Mesendoderm (in vitro differentiated cells): ENCODE measurements at regions not wholly inside any gene's neighbourhood (a gene's known extent, or its start where the extent isn't known, plus 50 kb on each side); places are given as distances from the start of the nearest gene placed in this dataset.

Experiments
- DNase-seq: peaks from one replicate; pipeline ENCODE4 v3.0.0; 2013
- H2AK5ac ChIP-seq: 2 replicates; pipeline ENCODE4 v1.6.1; 2013; ENCODE audit warnings: low read length, inconsistent platforms
- H2BK120ac ChIP-seq: 2 replicates; pipeline ENCODE4 v1.6.1; 2013; ENCODE audit warnings: low read depth, mild to moderate bottlenecking, low read length, moderate library complexity, mixed read lengths
- H2BK15ac ChIP-seq: replicated peaks from 2 replicates; pipeline ENCODE4 v1.6.1; 2013; ENCODE audit warnings: low read depth, mild to moderate bottlenecking, moderate library complexity
- H2BK5ac ChIP-seq: 2 replicates; pipeline ENCODE4 v1.6.1; 2013; ENCODE audit warnings: low read length, inconsistent platforms
- H3K18ac ChIP-seq: 2 replicates; pipeline ENCODE4 v1.6.1; 2013; ENCODE audit warnings: mild to moderate bottlenecking, low read length, mixed read lengths
- H3K23ac ChIP-seq: one replicate; pipeline ENCODE4 v1.6.1; 2013; ENCODE audit warnings: low read length
- H3K27ac ChIP-seq: 2 replicates; pipeline ENCODE4 v1.5.1; 2013; ENCODE audit warnings: low read depth, mild to moderate bottlenecking, inconsistent platforms, low read length, moderate library complexity
- H3K27me3 ChIP-seq: 2 replicates; pipeline ENCODE4 v1.6.1; 2013; ENCODE audit warnings: low read length, control low read depth, mild to moderate bottlenecking, inconsistent platforms; ENCODE audit not compliant: insufficient read depth, poor library complexity
- H3K36me3 ChIP-seq: 2 replicates; pipeline ENCODE4 v1.6.1; 2013; ENCODE audit warnings: low read length, inconsistent platforms; ENCODE audit not compliant: control insufficient read depth, insufficient read depth
- H3K4ac ChIP-seq: one replicate; pipeline ENCODE4 v1.6.1; 2013; ENCODE audit warnings: low read depth, mild to moderate bottlenecking, low read length, moderate library complexity
- H3K4me1 ChIP-seq: 2 replicates; pipeline ENCODE4 v1.6.1; 2013; ENCODE audit warnings: low read depth, low read length, inconsistent platforms; ENCODE audit not compliant: control insufficient read depth
- H3K4me2 ChIP-seq: 2 replicates; pipeline ENCODE4 v1.6.1; 2013; ENCODE audit warnings: low read length
- H3K4me3 ChIP-seq: 2 replicates; pipeline ENCODE4 v1.5.1; 2013; ENCODE audit warnings: mild to moderate bottlenecking, low read length
- H3K56ac ChIP-seq: one replicate; pipeline ENCODE4 v1.6.1; 2013; ENCODE audit warnings: low read length
- H3K79me1 ChIP-seq: 2 replicates; pipeline ENCODE4 v1.6.1; 2013; ENCODE audit warnings: low read length, inconsistent platforms
- H3K79me2 ChIP-seq: 2 replicates; pipeline ENCODE4 v1.6.1; 2013; ENCODE audit warnings: mild to moderate bottlenecking, low read length; ENCODE audit not compliant: control insufficient read depth, insufficient read depth
- H3K9ac ChIP-seq: 2 replicates; pipeline ENCODE4 v1.6.1; 2013; ENCODE audit warnings: low read length, inconsistent platforms
- H4K5ac ChIP-seq: one replicate; pipeline ENCODE4 v1.6.1; 2013; ENCODE audit warnings: low read length
- H4K8ac ChIP-seq: one replicate; pipeline ENCODE4 v1.6.1; 2013; ENCODE audit warnings: low read depth, mild to moderate bottlenecking, control low read depth, low read length, moderate library complexity
- WGBS: extraction: QIAGEN DNeasy Blood & Tissue Kit; methylation state at CpG from one replicate; pipeline ENCODE4 v1.1.7; 2013; ENCODE audit warnings: low lambda C conversion rate, missing lambda C conversion rate; ENCODE audit not compliant: insufficient coverage; ENCODE audit errors: extremely low coverage; 5-methylcytosine and 5-hydroxymethylcytosine counted together

- Histone ChIP-seq H3K27me3 (no peaks in the 10 kb centered on the region), H3K4me1 (no peaks in the 10 kb centered on the region), H3K23ac (no peak overlapping the region), H2BK5ac (no peak overlapping the region), H3K79me2 (no peaks in the 10 kb centered on the region), H3K4me3 (no peak overlapping the region), H3K18ac (no peak overlapping the region), H4K5ac (no peak overlapping the region), H3K4me2 (no peak overlapping the region), H3K56ac (no peak overlapping the region), H3K4ac (no peak overlapping the region), H3K36me3 (no peaks in the 10 kb centered on the region), H4K8ac (no peak overlapping the region), H2BK15ac (no peak overlapping the region), H3K27ac (no peak overlapping the region), H2AK5ac (no peak overlapping the region), H2BK120ac (no peak overlapping the region), H3K9ac (no peak overlapping the region), H3K79me1 (no peaks in the 10 kb centered on the region)
- no CpG with 5 or more reads among the region's 5 CpGs for WGBS
- no peak for DNase-seq
Observed at GRCh38 chr2:240202586-240202985, 62.1 kb upstream of the OTOS start.

GRCh38 chr2:240203031-240203787, 62.8 kb upstream of the OTOS start:
- no CpG with 5 or more reads among the region's 13 CpGs for WGBS
- H3K4ac ChIP-seq: no peak overlapping the region
- H3K79me1 ChIP-seq: no peaks in the 10 kb centered on the region
- DNase-seq: no peak
- H3K4me1 ChIP-seq: no peaks in the 10 kb centered on the region
- H2BK15ac ChIP-seq: no peak overlapping the region
- H4K8ac ChIP-seq: no peak overlapping the region
- H2BK120ac ChIP-seq: no peak overlapping the region
- no peak overlapping the region for H3K23ac ChIP-seq
- no peak overlapping the region for H2BK5ac ChIP-seq
- H3K36me3 ChIP-seq: no peaks in the 10 kb centered on the region
- no peak overlapping the region for H3K27ac ChIP-seq
- no peak overlapping the region for H3K4me3 ChIP-seq
- no peak overlapping the region for H3K9ac ChIP-seq
- H3K79me2 ChIP-seq: no peaks in the 10 kb centered on the region
- no peak overlapping the region for H3K56ac ChIP-seq
- H3K27me3 ChIP-seq: no peaks in the 10 kb centered on the region
- no peak overlapping the region for H4K5ac ChIP-seq
- no peak overlapping the region for H3K4me2 ChIP-seq
- H2AK5ac ChIP-seq: no peak overlapping the region
- H3K18ac ChIP-seq: no peak overlapping the region

GRCh38 chr2:240203788-240204270, 63.4 kb upstream of the OTOS start:
- Histone ChIP-seq H4K5ac (no peak overlapping the region), H3K79me1 (no peaks in the 10 kb centered on the region), H3K27me3 (no peaks in the 10 kb centered on the region), H2BK15ac (no peak overlapping the region), H3K36me3 (no peaks in the 10 kb centered on the region), H3K79me2 (no peaks in the 10 kb centered on the region), H2BK5ac (no peak overlapping the region), H3K56ac (no peak overlapping the region), H3K18ac (no peak overlapping the region), H4K8ac (no peak overlapping the region), H3K4me2 (no peak overlapping the region), H3K4ac (no peak overlapping the region), H3K4me1 (no peaks in the 10 kb centered on the region), H3K27ac (no peak overlapping the region), H3K4me3 (no peak overlapping the region), H2AK5ac (no peak overlapping the region), H2BK120ac (no peak overlapping the region), H3K9ac (no peak overlapping the region), H3K23ac (no peak overlapping the region)
- no peak for DNase-seq
- no CpG with 5 or more reads among the region's 11 CpGs for WGBS

GRCh38 chr2:240204431-240205276, 64.2 kb upstream of the OTOS start:
- no peaks in the 10 kb centered on the region for H3K79me1 ChIP-seq
- H3K4me3 ChIP-seq: no peak overlapping the region
- H3K4me1 ChIP-seq: no peaks in the 10 kb centered on the region
- H3K4me2 ChIP-seq: no peak overlapping the region
- no peak overlapping the region for H4K5ac ChIP-seq
- no peak overlapping the region for H3K4ac ChIP-seq
- H2BK5ac ChIP-seq: no peak overlapping the region
- H2BK120ac ChIP-seq: no peak overlapping the region
- no peak overlapping the region for H3K18ac ChIP-seq
- H3K27ac ChIP-seq: no peak overlapping the region
- no peaks in the 10 kb centered on the region for H3K36me3 ChIP-seq
- no peak for DNase-seq
- no peak overlapping the region for H4K8ac ChIP-seq
- no peak overlapping the region for H2AK5ac ChIP-seq
- H3K27me3 ChIP-seq: no peaks in the 10 kb centered on the region
- no peak overlapping the region for H3K23ac ChIP-seq
- no CpG with 5 or more reads among the region's 17 CpGs for WGBS
- no peak overlapping the region for H3K56ac ChIP-seq
- no peak overlapping the region for H3K9ac ChIP-seq
- H2BK15ac ChIP-seq: no peak overlapping the region
- H3K79me2 ChIP-seq: no peaks in the 10 kb centered on the region

- Histone ChIP-seq H3K79me1 (no peaks in the 10 kb centered on the region), H3K4ac (no peak overlapping the region), H3K9ac (no peak overlapping the region), H3K4me3 (no peak overlapping the region), H2AK5ac (no peak overlapping the region), H3K4me2 (no peak overlapping the region), H3K27ac (no peak overlapping the region), H3K27me3 (no peaks in the 10 kb centered on the region), H2BK15ac (no peak overlapping the region), H4K8ac (no peak overlapping the region), H3K18ac (no peak overlapping the region), H4K5ac (no peak overlapping the region), H2BK5ac (no peak overlapping the region), H2BK120ac (no peak overlapping the region), H3K36me3 (no peaks in the 10 kb centered on the region), H3K4me1 (no peaks in the 10 kb centered on the region), H3K56ac (no peak overlapping the region), H3K79me2 (no peaks in the 10 kb centered on the region), H3K23ac (no peak overlapping the region)
- peak; percentile 7 for DNase-seq
- WGBS: no CpG with 5 or more reads among the region's 3 CpGs
Observed at GRCh38 chr2:240205348-240205747, 64.9 kb upstream of the OTOS start.
